Mucosa of stomach (tissue), 1 donor: ENCODE measurements at regions not wholly inside any gene's neighbourhood (a gene's known extent, or its start where the extent isn't known, plus 50 kb on each side); places are given as distances from the start of the nearest gene placed in this dataset.
"Not testable (repeated sequence)": the region's sequence is repeated elsewhere in the genome, so short reads cannot be mapped to it uniquely, and the experiment has no call there.

ENCODE experiments used
- H3K27me3 ChIP-seq: one replicate; pipeline ENCODE4 v1.7.0; 2013; ENCODE audit warnings: mild to moderate bottlenecking, low read length; ENCODE audit not compliant: control insufficient read depth, insufficient read depth
- H3K36me3 ChIP-seq: one replicate; pipeline ENCODE4 v1.7.0; 2013; ENCODE audit warnings: low read length; ENCODE audit not compliant: control insufficient read depth, insufficient read depth
- H3K4me1 ChIP-seq: one replicate; pipeline ENCODE4 v1.7.0; 2013; ENCODE audit warnings: mild to moderate bottlenecking, low read length; ENCODE audit not compliant: control insufficient read depth, insufficient read depth
- H3K4me3 ChIP-seq: one replicate; pipeline ENCODE4 v1.7.0; 2013; ENCODE audit warnings: low read length
- H3K9ac ChIP-seq: one replicate; pipeline ENCODE4 v1.7.0; 2013; ENCODE audit warnings: mild to moderate bottlenecking, low read length, moderate library complexity
- H3K9me3 ChIP-seq: one replicate; pipeline ENCODE4 v1.7.0; 2013; ENCODE audit warnings: mild to moderate bottlenecking, low read length, moderate library complexity; ENCODE audit not compliant: control insufficient read depth
- donor health status: Pancreatic carcinoma.

GRCh38 chr2:58594762-58595161, 353.6 kb upstream of the FANCL start:
- Histone ChIP-seq H3K4me3 (no peak overlapping the region), H3K9me3 (no peaks in the 10 kb centered on the region), H3K9ac (no peak overlapping the region), H3K36me3 (no peaks in the 10 kb centered on the region), H3K4me1 (no peaks in the 10 kb centered on the region), H3K27me3 (no peaks in the 10 kb centered on the region)

DNA sequence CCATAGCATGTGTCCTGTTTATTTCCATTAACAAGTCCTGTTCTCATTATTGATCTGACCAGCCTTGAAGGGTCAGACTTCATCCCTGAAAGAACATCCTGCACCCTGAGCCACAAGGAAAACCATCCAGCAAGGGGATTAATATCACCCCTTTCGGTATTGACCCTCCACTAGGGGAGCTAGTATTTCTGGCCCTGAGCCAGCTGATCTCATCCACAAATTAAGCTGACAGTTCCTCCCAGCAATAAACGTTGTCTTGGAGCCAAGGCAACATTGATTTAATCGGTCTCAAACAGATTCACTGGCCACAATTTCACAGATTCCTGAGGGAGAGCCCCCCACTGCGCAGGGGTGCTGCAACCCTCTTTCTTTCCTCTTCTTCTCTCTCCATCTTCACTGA, 353.1 kb upstream of the FANCL start:
- Histone ChIP-seq H3K4me3 (no peak overlapping the region), H3K27me3 (no peaks in the 10 kb centered on the region), H3K4me1 (no peaks in the 10 kb centered on the region), H3K36me3 (no peaks in the 10 kb centered on the region), H3K9ac (no peak overlapping the region), H3K9me3 (no peaks in the 10 kb centered on the region)

- not testable (repeated sequence) for H3K4me1 ChIP-seq, H3K27me3 ChIP-seq, H3K9ac ChIP-seq, H3K36me3 ChIP-seq, H3K4me3 ChIP-seq, H3K9me3 ChIP-seq
Observed at GRCh38 chr2:58586178-58586577, 345.1 kb upstream of the FANCL start.

DNA sequence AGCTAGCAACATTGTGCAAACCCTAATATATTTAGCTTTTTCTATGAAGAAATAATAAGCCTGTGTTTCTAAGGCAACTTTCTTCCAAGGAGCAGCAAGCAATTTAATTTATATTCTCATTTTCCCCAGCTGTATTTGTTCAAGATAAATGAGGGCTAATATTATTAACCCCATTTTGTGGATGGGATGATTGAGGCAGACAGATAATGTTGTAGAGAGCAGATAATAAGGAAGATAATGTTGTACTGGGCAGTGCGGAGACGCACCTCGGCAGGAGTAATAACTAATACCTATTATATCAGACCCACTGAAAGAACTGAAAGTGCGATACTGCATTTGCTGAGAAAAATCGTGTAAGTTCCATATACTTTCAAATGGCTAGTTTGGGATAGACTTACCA, 344.1 kb upstream of the FANCL start:
- Histone ChIP-seq H3K27me3 (no peaks in the 10 kb centered on the region), H3K9ac (no peak overlapping the region), H3K9me3 (no peaks in the 10 kb centered on the region), H3K4me3 (no peak overlapping the region), H3K36me3 (no peaks in the 10 kb centered on the region), H3K4me1 (no peaks in the 10 kb centered on the region)

DNA sequence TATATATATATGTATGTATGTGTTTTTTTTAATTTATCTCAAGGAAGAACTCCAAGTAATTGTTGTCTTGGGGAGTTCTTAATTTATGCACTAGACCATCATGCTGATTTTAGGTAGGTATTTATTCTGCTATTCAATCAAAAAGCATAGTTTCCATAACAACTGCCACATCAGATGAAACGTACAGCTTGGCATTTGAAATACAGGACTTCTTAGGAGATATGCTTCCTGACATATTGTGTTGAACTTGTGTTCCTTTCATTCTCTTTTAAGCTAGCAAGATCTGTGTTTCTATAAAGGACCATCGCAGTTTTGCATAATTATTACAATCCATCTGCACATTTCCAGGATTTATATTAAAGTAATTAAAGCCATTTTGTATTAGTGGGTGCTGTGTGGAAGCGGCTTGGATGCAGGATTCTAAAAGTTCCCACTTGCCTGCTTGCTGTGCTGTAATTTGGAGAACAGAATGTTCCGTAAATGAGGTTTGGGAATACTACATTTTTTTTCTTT, 343.5 kb upstream of the FANCL start:
- Histone ChIP-seq H3K4me1 (no peaks in the 10 kb centered on the region), H3K36me3 (no peaks in the 10 kb centered on the region), H3K9me3 (no peaks in the 10 kb centered on the region), H3K4me3 (no peak overlapping the region), H3K27me3 (no peaks in the 10 kb centered on the region), H3K9ac (no peak overlapping the region)

DNA sequence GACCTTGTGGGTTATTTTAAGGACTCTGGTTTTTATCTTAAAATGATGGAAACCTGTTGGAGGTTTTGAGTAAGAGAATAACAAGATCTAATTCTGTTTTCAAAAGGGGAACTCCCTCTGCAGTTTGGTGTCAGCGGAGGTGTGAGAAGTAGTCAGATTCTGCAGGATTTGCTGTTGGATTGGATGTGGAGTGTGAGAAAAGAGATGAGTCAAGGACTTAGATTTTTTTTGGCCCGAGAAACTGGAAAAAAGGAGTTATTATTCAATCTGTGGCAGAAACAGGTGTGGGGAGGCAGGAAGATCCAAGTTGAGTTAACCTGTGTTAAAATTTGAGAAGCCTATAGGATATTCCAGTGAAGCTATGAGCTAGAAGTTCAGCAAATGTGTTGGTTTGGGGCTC, 337.2 kb upstream of the FANCL start:
- H3K4me1 ChIP-seq = no peaks in the 10 kb centered on the region
- H3K27me3 ChIP-seq = no peaks in the 10 kb centered on the region
- no peak overlapping the region for H3K9ac ChIP-seq
- H3K4me3 ChIP-seq = no peak overlapping the region
- no peaks in the 10 kb centered on the region for H3K36me3 ChIP-seq
- no peaks in the 10 kb centered on the region for H3K9me3 ChIP-seq

DNA sequence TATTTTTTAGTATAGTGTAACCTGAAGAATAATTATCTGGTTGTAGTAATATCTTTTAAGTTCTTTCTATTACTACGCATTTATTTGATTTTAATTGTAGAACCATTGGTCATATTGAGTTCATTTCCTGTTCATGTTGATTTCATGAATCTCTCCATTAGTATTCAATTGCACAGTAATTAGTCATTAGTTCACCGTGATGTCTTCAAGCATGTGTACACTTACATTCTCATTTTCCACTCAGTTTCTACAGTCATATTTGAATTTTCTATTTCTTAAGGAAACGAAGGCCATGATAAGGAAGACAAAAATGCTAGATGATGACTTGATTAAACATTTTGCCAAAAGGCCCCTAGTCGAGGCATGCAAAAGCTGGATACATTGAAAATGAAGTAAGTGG, 333.7 kb upstream of the FANCL start:
- H3K4me1 ChIP-seq = no peaks in the 10 kb centered on the region
- H3K4me3 ChIP-seq = no peak overlapping the region
- H3K9ac ChIP-seq = no peak overlapping the region
- H3K36me3 ChIP-seq = no peaks in the 10 kb centered on the region
- H3K9me3 ChIP-seq = no peaks in the 10 kb centered on the region
- no peaks in the 10 kb centered on the region for H3K27me3 ChIP-seq

DNA sequence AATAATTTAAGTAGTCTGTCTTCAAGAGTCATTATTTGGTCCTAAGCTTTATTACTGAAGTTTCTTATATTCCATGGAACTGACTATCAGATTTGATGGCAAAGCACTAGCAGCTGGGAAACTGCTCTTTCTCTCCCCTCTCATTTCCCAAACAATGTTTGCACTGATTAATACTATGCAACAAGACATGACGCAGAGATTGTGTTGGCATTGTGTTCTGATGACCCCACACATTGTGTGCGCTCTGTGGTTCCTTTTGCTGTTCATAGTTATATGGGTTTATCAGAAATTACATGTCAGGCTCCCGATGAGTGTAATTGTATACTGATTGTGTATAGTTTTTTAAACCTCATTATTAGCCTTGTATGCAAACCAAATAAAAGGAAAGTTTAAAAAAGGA, 331.6 kb upstream of the FANCL start:
- no peaks in the 10 kb centered on the region for H3K9me3 ChIP-seq
- no peaks in the 10 kb centered on the region for H3K27me3 ChIP-seq
- H3K4me1 ChIP-seq = no peaks in the 10 kb centered on the region
- no peak overlapping the region for H3K4me3 ChIP-seq
- no peaks in the 10 kb centered on the region for H3K36me3 ChIP-seq
- no peak overlapping the region for H3K9ac ChIP-seq

DNA sequence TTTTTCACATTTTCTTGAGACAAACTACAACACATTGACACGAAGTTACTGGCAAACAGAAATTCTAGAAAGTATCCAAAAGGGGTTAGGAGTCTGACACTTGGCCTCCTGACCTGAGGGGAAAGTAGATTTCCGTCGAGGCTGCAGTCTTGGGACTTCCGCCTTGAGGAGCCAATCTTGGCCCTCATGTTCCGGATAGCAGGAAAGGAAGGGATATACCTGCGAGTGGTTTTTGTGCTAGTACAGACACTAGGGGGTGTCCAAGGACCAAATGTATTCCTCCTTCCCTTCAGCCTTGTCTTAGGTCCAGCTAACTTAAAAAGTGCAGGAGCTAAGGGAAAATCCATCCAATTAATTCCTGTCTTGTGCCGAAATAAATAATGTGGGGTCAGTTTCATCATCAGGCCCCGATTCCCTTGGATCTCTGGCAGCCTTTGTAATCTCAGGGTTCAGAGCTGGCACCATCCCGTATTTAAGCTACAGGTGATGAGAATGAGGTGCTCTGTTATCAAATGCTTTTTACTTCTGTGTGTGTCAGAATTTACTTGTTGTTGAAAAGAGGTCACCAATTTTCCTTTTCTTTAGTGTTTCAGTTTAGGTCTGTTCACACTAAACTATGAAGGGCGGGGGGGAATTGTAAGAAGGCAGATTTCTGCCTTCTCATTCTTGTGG, 330.2 kb upstream of the FANCL start:
- Histone ChIP-seq H3K36me3 (no peaks in the 10 kb centered on the region), H3K4me3 (no peak overlapping the region), H3K27me3 (no peaks in the 10 kb centered on the region), H3K9ac (no peak overlapping the region), H3K9me3 (no peaks in the 10 kb centered on the region), H3K4me1 (no peaks in the 10 kb centered on the region)

GRCh38 chr2:58569475-58570185, 328.5 kb upstream of the FANCL start:
- Histone ChIP-seq H3K9me3 (no peaks in the 10 kb centered on the region), H3K9ac (no peak overlapping the region), H3K4me3 (no peak overlapping the region), H3K27me3 (no peaks in the 10 kb centered on the region), H3K4me1 (no peaks in the 10 kb centered on the region), H3K36me3 (no peaks in the 10 kb centered on the region)

GRCh38 chr2:58568901-58569300, 327.8 kb upstream of the FANCL start:
- Histone ChIP-seq H3K27me3 (no peaks in the 10 kb centered on the region), H3K4me1 (no peaks in the 10 kb centered on the region), H3K36me3 (no peaks in the 10 kb centered on the region), H3K9ac (no peak overlapping the region), H3K4me3 (no peak overlapping the region), H3K9me3 (no peaks in the 10 kb centered on the region)

GRCh38 chr2:58562276-58562675, 321.2 kb upstream of the FANCL start:
- no peak overlapping the region for H3K4me3 ChIP-seq

More at GRCh38 chr2:58562276-58562675, 321.2 kb upstream of the FANCL start:
- Histone ChIP-seq H3K9ac (no peak overlapping the region), H3K9me3 (no peaks in the 10 kb centered on the region), H3K4me1 (no peaks in the 10 kb centered on the region), H3K27me3 (no peaks in the 10 kb centered on the region), H3K36me3 (no peaks in the 10 kb centered on the region)
